Ammon's horn (tissue), 1 donor: ENCODE measurements at regions not wholly inside any gene's neighbourhood (a gene's known extent, or its start where the extent isn't known, plus 50 kb on each side); places are given as distances from the start of the nearest gene placed in this dataset.

Source experiments
- DNase-seq: peaks from one replicate; pipeline ENCODE4 v3.0.0-alpha.2; 2016; ENCODE audit warnings: low spot score

GRCh38 chr14:53613404-53614253 is 343.0 kb downstream of the BMP4 start:
- peak; percentile 57 for DNase-seq

GRCh38 chr14:53610947-53611346 is 345.7 kb downstream of the BMP4 start:
- DNase-seq: no peak

DNA sequence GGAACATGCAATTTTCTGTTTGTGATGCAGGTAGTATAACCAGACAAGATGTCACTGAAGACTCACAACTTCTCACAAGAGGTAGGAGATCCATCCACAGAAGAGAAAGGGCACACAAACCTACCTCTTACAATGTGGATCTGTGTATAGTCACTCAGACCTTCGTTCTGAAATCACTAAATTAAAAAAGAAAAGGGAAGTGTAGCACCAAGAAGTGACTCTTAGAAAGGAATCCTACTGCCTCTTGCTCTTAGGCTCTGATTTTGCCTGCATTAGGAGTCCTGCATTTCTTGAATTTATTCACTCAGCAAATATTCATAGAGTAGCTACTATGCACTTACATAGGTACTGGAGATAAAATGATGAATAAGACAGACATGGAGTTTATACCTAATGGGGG is 347.6 kb downstream of the BMP4 start:
- no peak for DNase-seq

- DNase-seq: no peak
These were observed 348.3 kb downstream of the BMP4 start for GRCh38 chr14:53608369-53608768.

DNA sequence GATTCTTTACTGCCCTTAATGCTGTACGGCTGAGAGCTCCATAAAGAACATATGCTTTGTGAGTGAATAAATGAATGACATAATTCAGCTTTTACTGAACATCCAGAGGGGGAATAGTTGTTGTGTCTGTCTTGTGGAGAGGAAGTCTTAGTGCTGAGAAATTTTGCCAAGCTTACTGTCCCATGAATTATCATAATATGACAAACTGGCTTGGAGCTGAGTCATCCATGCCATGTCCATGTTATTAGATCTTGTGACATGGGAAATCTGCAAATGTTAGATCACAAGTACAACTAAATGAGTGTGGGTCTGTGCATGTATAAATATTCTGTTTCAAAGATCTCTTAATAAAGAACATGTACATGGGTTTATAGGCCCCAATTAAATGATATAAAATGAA is 350.4 kb downstream of the BMP4 start:
- DNase-seq: no peak

GRCh38 chr14:53605562-53605961 is 351.1 kb downstream of the BMP4 start:
- no peak for DNase-seq

- DNase-seq: no peak
These were observed 352.6 kb downstream of the BMP4 start for GRCh38 chr14:53603994-53604393.

GRCh38 chr14:53601409-53601808 is 355.2 kb downstream of the BMP4 start:
- no peak for DNase-seq

DNA sequence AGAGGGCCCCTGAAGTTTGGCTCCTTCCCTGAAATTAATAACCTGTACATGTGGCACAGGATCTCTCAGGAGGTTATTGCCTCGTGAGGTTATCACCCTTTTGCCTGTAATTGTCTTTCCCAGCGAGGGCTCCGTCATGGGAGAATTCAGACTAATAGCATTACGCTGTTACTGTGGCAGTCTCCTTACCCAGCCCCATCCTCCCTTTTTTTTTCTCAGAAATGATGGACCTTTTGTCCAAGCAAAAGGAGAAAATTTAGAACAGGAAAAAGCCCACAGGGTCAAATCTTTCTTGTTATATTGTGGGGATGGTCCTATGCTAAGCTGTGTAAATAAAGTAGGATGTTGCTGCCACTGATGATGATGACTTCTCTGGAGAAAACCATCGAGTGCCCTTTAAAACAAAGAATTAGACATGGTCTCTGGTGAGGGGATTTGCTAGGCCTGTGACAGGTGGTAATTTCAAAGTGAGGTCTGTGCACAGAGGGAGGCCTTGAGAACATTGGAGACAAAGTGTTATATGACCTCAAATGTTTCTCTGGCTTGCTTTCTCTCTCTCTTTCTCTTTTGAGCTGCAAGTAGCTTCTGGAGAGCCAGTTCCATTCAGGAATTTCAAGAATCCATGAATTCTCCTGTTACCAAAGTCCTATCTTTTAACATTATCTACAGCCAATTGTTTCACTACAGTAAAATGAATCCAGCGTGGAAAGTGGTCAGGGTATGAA is 357.2 kb downstream of the BMP4 start:
- DNase-seq: no peak

DNA sequence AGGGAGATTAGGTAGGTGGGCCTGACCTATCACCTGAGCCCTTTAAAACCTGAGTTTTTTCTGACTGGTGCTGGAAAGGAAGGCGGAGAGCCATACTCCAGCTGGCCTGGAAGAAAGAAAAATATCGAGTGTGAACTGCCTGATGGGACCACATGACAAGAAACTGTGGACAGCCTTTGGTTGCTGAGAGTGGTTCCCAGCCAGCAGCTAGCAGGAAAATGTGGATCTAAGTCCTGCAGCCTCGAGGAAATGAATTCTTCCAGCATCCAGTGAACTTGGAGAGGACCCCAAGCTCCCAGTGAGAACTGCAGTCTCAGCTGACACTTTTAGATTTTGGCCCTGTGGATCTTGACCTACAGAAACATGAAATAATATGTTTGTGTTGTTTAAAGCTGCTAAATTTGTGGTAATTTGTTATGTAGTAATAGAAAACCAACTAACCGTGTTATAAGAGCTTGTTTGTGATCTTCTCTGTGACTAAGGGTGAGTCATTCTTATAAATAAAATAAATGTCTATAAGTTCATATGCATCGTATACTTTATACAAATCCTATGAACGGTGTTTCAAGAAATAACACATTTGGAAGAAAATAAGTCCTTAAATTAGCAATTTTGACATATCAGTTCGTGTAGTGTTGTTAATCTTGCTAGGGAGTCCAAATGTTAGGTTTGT is 359.6 kb downstream of the BMP4 start:
- no peak for DNase-seq

DNA sequence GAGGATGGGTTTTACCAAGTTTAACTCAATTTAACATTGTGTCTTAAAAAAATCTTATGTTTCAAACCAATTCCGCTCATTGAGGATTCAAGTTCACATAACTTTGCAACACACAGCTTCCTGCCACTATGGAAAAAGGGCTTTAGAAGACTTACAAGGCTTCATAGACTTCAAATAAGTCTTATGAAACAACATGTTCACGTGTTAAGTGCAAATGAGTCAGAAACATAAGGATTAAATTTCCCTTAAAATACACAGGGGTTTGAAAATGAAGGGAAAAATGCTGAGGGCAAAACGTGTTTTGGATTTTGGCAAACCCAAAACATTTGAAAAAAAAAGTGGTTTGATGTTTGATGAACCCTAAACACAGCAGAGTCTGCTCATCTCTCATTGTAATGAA is 364.8 kb downstream of the BMP4 start:
- DNase-seq: no peak

GRCh38 chr14:53581504-53581903 is 375.1 kb downstream of the BMP4 start:
- DNase-seq: no peak

- no peak for DNase-seq
These were observed 384.8 kb downstream of the BMP4 start for GRCh38 chr14:53571641-53572328.

DNA sequence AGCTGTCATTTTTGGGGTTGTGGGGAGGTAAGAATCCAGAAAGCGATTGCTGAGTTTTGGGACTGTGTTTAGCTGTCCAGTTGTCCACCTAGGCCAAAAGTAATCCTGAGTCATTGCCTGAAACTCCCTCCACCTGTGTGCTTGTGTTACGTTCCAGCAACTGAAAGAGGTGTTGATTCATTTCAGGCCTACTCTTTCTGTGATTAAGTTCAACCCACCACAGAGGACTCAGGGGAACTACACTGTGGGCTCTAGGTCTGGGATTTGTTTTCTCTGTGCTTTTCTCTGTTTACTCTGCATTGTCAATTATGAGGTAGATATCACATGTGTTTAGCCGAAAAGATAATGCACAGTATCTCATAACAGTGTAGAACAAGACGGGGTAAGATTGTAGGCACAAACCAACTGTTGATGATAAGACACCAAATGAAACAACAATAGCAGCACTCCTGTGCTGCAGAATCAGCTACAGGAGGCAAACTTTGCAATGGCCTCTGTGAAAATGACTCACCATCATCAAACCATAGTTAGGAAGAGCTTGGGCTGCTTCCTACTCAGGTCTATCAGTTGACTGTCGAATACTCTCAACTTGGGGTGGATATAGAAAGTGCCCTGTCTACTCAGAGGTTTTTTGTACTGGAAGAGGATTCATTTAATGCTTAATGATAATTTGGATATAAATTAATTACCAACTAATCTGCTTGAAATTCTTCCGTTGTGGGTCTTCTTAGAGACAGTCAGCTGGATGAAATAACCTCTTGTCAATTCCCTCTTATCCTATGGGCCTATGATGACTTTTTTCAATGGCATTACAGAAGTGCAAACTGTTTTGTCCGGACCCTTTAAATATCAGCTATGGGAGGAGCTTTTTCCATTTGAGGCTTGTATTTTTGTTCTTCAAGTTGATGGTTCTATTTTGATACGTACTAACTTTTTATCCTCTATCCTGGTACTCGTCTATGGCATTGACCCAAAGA is 385.9 kb downstream of the BMP4 start:
- no peak for DNase-seq

- no peak for DNase-seq
These were observed 387.2 kb downstream of the BMP4 start for GRCh38 chr14:53569446-53569845.

DNA sequence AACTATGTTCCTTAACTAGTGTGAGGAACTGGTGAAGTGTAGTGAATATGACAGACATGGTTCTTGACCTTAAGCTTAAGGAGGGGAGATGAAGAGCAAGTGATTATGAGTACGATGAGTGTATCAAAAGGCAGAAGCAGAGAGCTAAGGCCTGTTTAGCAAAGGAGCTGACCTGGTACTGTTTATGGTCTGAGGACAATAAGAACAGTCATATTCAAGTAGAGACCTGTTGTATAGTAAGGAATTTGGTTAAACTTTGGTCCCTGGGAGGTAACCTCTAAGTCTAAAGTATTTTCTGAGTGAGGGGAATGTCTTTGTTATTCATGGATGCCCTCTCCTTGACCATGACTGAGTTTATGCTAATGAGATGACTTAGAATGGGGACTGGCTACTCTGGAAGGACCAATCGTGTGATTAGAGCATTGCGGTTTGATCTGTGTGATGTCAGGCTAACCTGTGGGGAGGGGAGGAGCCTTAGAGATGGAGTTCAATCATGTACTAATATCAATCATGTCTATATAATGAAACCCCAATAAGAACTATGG is 389.3 kb downstream of the BMP4 start:
- no peak for DNase-seq

DNA sequence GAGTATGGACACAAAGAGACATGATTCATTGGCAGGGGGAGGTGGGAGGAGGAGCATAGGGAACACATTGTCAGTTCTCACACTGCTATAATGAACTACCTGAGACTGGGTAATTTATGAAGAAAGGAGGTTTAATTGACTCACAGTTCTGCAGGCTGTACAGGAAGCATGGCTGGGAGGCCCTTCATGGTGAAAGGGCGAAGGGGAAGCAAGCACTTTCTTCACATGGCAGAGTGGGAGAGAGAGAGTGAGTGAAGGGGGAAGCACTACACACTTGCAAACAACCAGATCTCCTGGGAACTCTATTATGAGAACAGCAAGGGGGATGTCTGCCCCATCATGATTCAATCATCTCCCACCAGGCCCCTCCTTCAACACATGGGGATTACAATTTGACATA is 391.8 kb downstream of the BMP4 start:
- no peak for DNase-seq

DNA sequence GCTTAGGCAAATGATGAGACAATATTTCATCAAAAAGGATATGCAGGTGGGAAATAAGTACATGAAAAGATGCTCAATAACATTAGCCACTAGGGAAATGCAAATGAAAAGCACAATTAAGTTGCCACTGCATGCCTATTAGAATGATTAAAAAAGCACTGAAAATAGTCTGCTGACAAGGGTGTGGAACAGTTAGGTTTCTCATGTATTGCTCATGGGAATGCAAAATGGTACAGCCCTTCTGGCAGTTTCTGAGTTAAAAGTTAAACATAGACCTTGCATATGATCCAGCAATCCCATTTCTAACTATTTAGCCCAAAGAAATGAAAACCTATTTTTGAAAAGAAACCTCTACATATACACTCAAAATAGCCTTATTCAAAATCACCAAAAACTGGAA is 393.0 kb downstream of the BMP4 start:
- no peak for DNase-seq

DNA sequence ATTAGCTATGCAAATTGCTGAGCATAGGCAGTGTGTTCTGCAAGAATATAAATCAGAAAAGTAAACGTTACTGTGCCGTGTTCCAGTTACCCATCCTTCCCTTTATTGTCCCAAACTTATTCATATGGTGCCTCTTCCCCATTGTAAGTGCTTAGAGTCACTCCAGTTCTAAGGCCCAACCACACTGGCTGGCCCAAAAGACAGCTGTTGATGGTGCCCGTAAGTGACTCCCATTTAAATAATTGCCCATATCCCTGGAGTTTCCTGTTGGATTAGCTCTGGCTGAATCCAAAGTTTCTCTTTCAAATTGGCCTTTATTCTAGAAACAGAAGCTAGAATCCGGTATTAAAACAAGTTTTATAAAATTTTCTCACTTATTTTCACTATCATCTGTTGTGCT is 400.1 kb upstream of the DDHD1 start:
- no peak for DNase-seq

GRCh38 chr14:53551862-53552261 is 398.7 kb upstream of the DDHD1 start:
- no peak for DNase-seq

DNA sequence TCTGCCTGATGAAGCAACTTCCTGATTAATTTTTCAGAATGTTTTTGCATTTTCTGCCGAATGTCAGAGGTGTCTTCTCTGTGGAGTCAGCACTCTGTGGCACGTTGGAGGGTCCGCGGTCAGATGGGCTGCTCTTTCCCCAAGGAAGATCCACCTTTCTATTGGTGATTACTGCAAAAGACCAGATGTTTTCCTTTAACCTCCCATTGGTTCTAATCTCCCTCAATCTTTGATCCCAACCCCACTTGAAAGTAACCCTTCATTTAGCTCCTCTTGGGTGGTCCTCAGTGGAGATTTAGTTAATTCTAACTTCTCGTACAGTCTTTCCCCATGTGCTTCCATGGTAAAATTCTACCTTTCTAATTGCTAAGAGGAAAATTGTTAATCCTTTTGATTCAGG is 397.7 kb upstream of the DDHD1 start:
- no peak for DNase-seq
